Naive B cell (primary cell): ENCODE measurements at regions not wholly inside any gene's neighbourhood (a gene's known extent, or its start where the extent isn't known, plus 50 kb on each side); places are given as distances from the start of the nearest gene placed in this dataset.

Source experiments
- ATAC-seq, 2 donors: fragments of 150-1000 bp; cut with Tn5 transposase; 2 replicates each; pipeline ENCODE4 v1.10.0; 2021; ENCODE audit warnings: low read depth in 2 of 2, mild to moderate bottlenecking in 2 of 2, moderate library complexity in 2 of 2
- DNase-seq: peaks from one replicate; pipeline ENCODE4 v3.0.0; 2022
- H3K27ac Mint-ChIP-seq, 6 donors: one replicate each; pipeline ENCODE4 v1.8.0; 2020 to 2022; ENCODE audit warnings: mild to moderate bottlenecking in 6 of 6, mixed read lengths in 6 of 6, moderate library complexity in 5 of 6, inconsistent platforms in 2 of 6
- H3K27me3 Mint-ChIP-seq, 3 donors: one replicate each; pipeline ENCODE4 v1.8.0; 2021 to 2022; ENCODE audit warnings: mixed read lengths in 3 of 3, mild to moderate bottlenecking in 1 of 3
- H3K36me3 Mint-ChIP-seq, 2 donors: one replicate each; pipeline ENCODE4 v1.8.0; 2020 to 2022; ENCODE audit warnings: mixed read lengths in 2 of 2, inconsistent platforms in 1 of 2, mild to moderate bottlenecking in 1 of 2
- H3K4me1 Mint-ChIP-seq, 3 donors: one replicate each; pipeline ENCODE4 v1.8.0; 2020 to 2022; ENCODE audit warnings: mixed read lengths in 3 of 3, inconsistent platforms in 1 of 3, mild to moderate bottlenecking in 1 of 3, moderate library complexity in 1 of 3
- H3K4me3 Mint-ChIP-seq, 8 donors: one replicate each; pipeline ENCODE4 v1.8.0; 2020 to 2022; ENCODE audit warnings: mild to moderate bottlenecking in 8 of 8, mixed read lengths in 8 of 8, moderate library complexity in 8 of 8, inconsistent platforms in 2 of 8
- H3K9me3 Mint-ChIP-seq, 7 donors: one replicate each; pipeline ENCODE4 v1.8.0; 2020 to 2022; ENCODE audit warnings: mixed read lengths in 7 of 7, mild to moderate bottlenecking in 5 of 7, inconsistent platforms in 2 of 7, moderate library complexity in 1 of 7

DNA sequence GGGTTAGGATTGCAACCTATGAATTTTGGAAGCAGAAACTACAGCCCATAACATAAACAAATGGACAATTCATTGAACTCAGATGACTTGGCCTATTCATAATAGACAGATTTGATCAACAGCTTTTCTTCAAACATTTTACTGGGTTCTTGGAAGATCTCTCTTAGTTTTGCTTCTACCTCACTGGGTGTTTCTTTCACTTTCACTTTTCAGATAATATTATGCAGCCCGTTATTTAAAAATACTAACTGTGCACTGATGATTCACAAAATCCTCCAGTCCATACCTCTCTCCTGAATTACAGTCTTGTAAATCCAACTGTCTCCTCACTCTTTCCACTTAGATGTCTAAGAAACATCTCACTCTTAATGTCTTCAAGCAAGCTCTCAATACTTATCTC lies 183.5 kb upstream of the IRX1 start:
- no peak overlapping the region for H3K4me3 Mint-ChIP-seq
- peaks cover 12 to 40% (median 16%) of the 10 kb centered on the region in 7 donors for H3K9me3 Mint-ChIP-seq
- H3K27ac Mint-ChIP-seq, result no peak overlapping the region
- DNase-seq (no peak), ATAC-seq (no peak)
- no peaks in the 10 kb centered on the region for H3K27me3 Mint-ChIP-seq
- no peaks in the 10 kb centered on the region for H3K36me3 Mint-ChIP-seq
- H3K4me1 Mint-ChIP-seq, result no peaks in the 10 kb centered on the region

DNA sequence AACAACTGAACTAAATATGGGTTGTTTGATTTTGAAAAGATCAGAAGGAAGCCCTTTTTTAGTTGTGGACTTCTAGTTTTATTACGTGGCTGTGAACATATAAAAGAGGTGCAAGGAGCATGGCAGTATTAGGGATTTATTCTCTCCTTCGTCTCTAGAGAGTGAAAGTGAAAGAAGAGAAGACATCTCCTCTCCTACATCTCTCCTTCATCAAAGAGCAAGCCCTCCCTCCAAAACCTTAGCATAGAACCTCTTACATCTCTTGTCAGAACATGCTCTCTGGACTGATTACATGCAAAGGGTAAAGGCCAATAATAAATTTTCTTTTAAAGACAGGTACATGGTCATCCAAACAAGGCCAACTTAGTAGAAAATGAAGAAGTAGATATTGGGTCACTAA lies 184.3 kb upstream of the IRX1 start:
- no peaks in the 10 kb centered on the region for H3K36me3 Mint-ChIP-seq
- no peaks in the 10 kb centered on the region for H3K27me3 Mint-ChIP-seq
- ATAC-seq, result no peak
- no peak overlapping the region for H3K4me3 Mint-ChIP-seq
- H3K4me1 Mint-ChIP-seq, result no peaks in the 10 kb centered on the region
- H3K9me3 Mint-ChIP-seq, result peaks cover 15 to 47% (median 22%) of the 10 kb centered on the region in 7 donors
- no peak for DNase-seq
- H3K27ac Mint-ChIP-seq, result no peak overlapping the region

DNA sequence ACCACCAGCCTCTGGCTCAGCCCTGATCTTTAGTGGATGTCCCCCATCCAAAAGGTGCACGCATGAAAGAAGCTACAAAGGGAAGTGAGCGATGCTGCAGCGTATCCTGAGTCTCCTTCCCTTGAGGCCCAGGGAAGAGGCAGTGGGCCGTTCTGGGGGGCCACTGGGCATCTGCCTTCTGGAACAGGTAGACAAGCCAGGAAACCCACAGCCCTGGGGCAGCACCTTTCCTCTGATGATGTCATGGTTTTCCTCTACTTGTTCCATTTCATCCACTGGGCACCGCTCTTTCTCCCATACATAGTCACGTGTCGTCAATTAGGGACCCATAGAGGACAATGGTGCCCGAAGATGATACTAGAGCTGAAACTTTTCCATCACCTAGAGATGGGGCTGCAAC lies 194.0 kb upstream of the IRX1 start:
- no peak overlapping the region for H3K4me3 Mint-ChIP-seq
- H3K9me3 Mint-ChIP-seq, result peaks cover 7 to 47% (median 22%) of the 10 kb centered on the region in 7 donors
- H3K36me3 Mint-ChIP-seq, result peaks cover 0 to 7% of the 10 kb centered on the region in 2 donors
- H3K4me1 Mint-ChIP-seq, result no peaks in the 10 kb centered on the region
- no peak overlapping the region for H3K27ac Mint-ChIP-seq
- no peaks in the 10 kb centered on the region for H3K27me3 Mint-ChIP-seq
- DNase-seq (no peak), ATAC-seq (no peak)

DNA sequence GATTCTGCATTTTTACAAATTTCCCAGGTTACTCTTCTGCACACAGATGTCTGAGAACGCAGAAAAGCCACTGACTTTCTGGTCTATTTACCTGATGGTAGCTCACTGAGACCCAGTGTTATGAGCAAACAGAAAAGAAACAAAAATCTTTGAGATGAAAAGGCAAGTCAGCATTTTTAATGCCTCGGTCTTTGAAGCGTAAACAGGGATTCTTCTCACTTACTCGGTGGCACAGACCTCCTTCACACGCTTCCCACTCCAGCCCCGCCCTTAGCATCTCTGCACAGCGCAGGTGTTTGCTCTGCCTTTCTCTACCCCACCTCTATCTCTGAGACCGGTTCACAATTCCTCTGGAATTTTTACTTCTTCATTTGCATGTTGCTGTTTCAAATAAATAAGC lies 195.0 kb upstream of the IRX1 start:
- Mint-ChIP-seq H3K27ac (no peak overlapping the region), H3K4me1 (no peaks in the 10 kb centered on the region), H3K4me3 (no peak overlapping the region), H3K36me3 (peaks cover 0 to 7% of the 10 kb centered on the region in 2 donors), H3K9me3 (peaks cover 5 to 37% (median 14%) of the 10 kb centered on the region in 7 donors), H3K27me3 (no peaks in the 10 kb centered on the region)
- ATAC-seq, result no peak
- no peak for DNase-seq

DNA sequence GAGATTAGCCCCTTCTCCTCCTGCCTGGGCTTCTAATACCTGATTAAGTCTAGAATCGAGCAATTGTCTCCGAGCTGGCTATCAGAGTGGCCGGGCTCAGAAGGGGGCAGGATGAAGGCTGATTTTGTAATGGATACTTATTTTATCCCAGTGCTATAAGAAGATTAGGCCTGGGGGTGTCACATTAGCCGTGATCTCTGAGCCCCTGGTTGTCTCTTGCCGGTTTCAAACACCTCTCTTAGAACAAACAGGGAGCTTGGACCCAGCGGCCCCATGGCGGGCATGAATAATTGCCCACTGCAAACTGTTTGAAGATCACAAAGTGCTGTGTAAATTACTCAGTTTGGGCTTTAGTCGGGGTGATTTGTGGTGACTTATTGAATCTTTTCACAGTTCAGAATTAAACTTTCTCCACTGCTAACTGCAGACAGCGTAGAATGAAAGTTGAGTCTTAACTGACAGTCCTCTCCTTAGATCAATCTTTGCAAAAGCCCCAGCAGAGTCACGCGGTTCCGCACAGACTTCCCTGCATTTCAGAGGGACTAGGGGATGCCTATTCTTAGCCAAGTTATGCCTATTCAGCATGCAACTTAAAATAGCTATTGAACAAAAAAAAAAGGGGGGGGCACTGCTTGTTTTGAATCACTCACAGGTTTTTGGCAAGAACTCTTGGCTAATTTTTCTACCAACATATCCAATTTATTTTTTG lies 200.6 kb upstream of the IRX1 start:
- H3K27ac Mint-ChIP-seq, result no peak overlapping the region
- no peaks in the 10 kb centered on the region for H3K27me3 Mint-ChIP-seq
- H3K4me1 Mint-ChIP-seq, result no peaks in the 10 kb centered on the region
- H3K9me3 Mint-ChIP-seq, result peaks cover 7 to 17% (median 12%) of the 10 kb centered on the region in 7 donors
- peaks cover 0 to 7% of the 10 kb centered on the region in 2 donors for H3K36me3 Mint-ChIP-seq
- DNase-seq (no peak), ATAC-seq (no peak)
- H3K4me3 Mint-ChIP-seq, result no peak overlapping the region

DNA sequence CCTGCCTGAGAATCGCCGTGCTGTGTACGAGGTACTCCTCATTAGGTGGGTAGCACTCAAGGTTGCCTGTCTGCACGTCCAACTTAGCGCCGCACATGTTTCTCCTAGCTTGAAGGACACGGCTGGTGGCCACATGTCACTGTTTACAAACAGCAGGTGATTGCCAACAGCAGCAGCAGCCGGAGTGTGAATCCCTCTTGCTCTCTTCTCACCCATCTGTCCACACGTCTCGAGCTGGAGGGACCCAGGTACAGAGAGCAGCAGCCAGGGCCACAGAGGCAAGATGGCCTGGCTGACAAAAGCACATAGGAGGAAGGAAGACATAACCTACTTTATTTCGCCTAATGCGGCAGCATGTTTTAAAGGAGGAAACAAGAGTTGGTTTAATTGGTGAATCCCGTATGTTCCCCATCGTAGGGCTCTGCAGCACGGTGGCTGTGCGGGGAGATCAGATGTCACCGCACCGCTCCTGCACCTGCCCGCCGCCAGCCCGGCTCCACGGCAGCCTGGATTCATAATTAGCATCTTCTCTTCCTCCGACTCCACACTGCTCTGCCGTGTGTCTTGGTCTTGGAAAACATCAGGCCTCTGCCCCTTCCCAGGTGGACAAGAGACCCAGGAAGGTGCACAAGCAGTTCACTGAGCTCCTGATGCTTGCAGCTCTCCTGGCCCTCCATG lies 201.6 kb upstream of the IRX1 start:
- H3K27ac Mint-ChIP-seq, result no peak overlapping the region
- no peaks in the 10 kb centered on the region for H3K4me1 Mint-ChIP-seq
- H3K4me3 Mint-ChIP-seq, result no peak overlapping the region
- H3K36me3 Mint-ChIP-seq, result peaks cover 0 to under 1% of the 10 kb centered on the region in 2 donors
- DNase-seq (no peak), ATAC-seq (no peak)
- peaks cover 0 to 7% (median 4%) of the 10 kb centered on the region in 7 donors for H3K9me3 Mint-ChIP-seq
- H3K27me3 Mint-ChIP-seq, result no peaks in the 10 kb centered on the region

DNA sequence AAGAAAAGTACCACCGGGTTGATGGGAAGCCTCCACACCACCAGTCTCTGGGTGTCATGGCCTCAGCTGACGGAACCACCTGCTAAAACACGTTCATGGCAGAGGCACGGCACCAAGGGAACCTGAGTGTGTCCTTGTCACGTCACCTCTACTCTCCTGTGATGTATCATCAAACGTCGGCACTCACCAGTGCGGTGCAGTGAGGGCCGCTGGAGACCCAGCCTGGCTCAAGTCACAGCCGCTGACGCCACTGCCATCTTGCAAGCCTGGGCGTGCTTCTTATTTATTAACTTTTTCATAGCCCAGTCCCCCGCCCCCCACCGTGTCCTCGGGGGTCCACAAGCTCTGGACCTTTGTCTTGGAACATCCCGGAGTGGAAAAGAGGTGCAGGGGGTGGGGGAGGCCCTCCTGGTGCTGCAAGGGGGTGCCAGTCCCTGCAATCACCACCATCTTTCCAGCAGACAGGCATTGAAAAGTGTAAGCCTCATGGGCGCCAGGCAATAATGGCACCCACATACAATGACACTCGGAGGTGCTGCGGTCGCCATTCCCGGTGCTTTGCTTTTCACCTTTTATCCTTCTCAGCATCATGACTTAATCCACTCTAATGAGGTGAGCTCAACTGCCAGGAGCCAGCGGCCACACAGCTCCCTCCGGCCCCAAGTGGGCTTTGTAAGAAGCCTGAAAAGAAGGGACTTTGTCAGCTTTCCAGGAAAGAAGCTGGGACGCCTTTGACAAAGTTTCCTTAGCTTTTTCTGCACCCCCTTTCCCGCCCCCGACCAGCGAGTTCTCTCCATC lies 202.3 kb upstream of the IRX1 start:
- Mint-ChIP-seq H3K27me3 (no peaks in the 10 kb centered on the region), H3K4me1 (no peaks in the 10 kb centered on the region)

DNA sequence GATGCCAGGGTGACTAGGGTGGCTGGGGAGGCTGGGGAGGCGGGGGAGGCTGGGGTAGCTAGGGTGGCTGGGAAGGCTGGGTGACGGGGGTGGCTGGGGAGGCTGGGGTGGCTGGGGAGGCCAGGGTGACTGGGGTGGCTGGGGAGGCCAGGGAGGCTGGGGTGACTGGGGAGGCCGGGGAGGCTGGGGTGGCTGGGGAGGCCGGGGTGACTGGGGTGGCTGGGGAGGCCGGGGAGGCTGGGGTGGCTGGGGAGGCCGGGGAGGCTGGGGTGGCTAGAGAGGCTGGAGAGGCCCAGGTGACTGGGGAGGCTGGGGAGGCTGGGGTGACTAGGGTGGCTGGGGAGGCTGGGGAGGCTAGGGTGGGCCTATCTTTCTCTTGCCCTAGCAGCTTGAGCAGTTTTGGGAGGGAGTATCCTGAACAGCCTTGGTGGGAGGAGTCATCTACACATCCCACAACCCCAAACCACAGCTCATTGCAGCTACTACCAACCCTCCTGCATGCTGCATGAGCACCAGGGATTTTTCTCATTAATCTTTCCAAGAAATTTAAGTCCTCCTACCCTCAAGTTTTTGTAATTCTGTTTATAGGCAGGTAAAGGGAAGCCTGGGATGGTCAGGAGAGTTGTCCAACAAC lies 203.2 kb upstream of the IRX1 start:
- no peak overlapping the region for H3K4me3 Mint-ChIP-seq
- ATAC-seq (no peak), DNase-seq (no peak)
- H3K27ac Mint-ChIP-seq, result no peak overlapping the region
- no peaks in the 10 kb centered on the region for H3K4me1 Mint-ChIP-seq
- H3K27me3 Mint-ChIP-seq, result no peaks in the 10 kb centered on the region
- H3K9me3 Mint-ChIP-seq, result peaks cover 0 to 7% (median 0%) of the 10 kb centered on the region in 7 donors
- no peaks in the 10 kb centered on the region for H3K36me3 Mint-ChIP-seq

More for the DNA sequence above, 202.3 kb upstream of the IRX1 start:
- ATAC-seq, result no peak
- peaks cover 0 to 6% (median 0%) of the 10 kb centered on the region in 7 donors for H3K9me3 Mint-ChIP-seq
- DNase-seq, result no peak
- H3K4me3 Mint-ChIP-seq, result peak overlapping the region in 1 of 8 donors; percentile 53
- no peak overlapping the region for H3K27ac Mint-ChIP-seq
- H3K36me3 Mint-ChIP-seq, result no peaks in the 10 kb centered on the region

DNA sequence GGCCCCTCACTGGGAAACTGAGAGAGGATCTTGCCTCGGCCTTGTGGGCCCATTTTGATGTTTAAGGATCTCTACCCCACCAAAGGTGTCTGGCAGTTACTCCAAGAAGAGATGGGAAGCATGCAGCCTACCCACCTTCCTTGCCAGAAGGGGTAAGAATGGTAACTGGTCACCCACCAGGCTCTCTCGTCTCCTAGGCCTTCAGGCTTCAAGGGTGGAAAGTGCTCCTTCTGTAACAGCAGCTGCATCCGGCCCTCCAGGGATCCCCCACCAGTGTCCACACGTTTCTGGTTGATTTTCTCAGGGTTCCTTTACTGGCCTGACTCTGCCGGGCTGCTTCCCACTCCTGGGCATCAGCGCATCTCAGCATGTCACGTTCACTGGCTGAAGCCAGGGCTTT lies 204.4 kb upstream of the IRX1 start:
- DNase-seq (no peak), ATAC-seq (no peak)
- Mint-ChIP-seq H3K27me3 (no peaks in the 10 kb centered on the region), H3K27ac (no peak overlapping the region), H3K4me1 (no peaks in the 10 kb centered on the region), H3K36me3 (no peaks in the 10 kb centered on the region), H3K9me3 (peaks cover 0 to 7% (median 0%) of the 10 kb centered on the region in 7 donors), H3K4me3 (no peak overlapping the region)

DNA sequence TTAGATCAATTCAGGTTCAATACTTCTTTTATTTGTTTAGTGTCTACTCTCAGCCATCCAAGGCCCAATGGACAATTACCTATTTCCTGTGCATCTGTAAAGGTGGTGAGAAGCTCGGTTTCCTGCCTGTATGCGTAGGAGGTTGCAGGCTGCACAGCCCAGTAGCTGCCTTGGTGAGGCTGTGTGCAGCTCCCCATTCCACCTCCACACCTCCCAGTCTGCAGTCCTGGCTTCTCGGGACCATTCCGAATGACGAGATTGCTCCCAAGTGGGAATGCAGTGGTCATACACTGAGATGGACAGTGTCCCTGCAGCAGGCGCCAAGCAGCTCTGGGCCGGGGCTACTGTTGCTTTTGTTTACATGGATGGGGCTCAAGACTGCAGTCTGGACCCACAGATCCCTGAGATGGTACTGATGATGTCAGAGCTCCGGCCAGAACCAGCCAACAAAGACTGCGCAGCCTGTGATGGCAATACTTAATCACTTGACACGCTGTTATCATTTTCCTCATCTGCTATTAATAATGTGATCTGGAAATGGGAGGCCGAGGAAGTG lies 206.1 kb upstream of the IRX1 start:
- no peak for ATAC-seq
- Mint-ChIP-seq H3K36me3 (no peaks in the 10 kb centered on the region), H3K9me3 (peaks cover 0 to 9% (median 0%) of the 10 kb centered on the region in 7 donors), H3K27me3 (no peaks in the 10 kb centered on the region), H3K4me1 (no peaks in the 10 kb centered on the region), H3K4me3 (no peak overlapping the region), H3K27ac (no peak overlapping the region)
- no peak for DNase-seq

DNA sequence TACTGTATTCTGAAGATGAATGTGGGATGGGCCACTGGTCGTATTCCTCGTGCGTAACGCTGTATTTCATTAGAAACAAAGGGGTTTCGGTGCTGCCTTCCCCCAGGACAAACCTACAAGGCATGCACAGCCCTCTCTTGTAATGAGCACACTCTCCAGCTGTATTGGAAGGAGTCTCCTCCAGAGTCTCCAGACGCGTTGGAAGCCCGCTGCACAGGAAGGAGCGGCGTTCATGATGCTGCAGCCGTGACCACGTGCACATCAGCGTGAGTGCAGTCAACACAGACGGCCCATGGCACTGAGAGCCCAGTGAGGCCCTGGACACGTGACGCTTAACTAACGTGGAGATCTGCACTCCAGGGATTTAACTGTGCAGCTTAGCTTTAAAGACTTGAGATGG lies 209.0 kb upstream of the IRX1 start:
- DNase-seq, result no peak
- ATAC-seq, result no peak
- Mint-ChIP-seq H3K27ac (no peak overlapping the region), H3K36me3 (no peaks in the 10 kb centered on the region), H3K4me3 (no peak overlapping the region), H3K4me1 (no peaks in the 10 kb centered on the region), H3K27me3 (no peaks in the 10 kb centered on the region), H3K9me3 (peaks cover 3 to 11% (median 7%) of the 10 kb centered on the region in 7 donors)

DNA sequence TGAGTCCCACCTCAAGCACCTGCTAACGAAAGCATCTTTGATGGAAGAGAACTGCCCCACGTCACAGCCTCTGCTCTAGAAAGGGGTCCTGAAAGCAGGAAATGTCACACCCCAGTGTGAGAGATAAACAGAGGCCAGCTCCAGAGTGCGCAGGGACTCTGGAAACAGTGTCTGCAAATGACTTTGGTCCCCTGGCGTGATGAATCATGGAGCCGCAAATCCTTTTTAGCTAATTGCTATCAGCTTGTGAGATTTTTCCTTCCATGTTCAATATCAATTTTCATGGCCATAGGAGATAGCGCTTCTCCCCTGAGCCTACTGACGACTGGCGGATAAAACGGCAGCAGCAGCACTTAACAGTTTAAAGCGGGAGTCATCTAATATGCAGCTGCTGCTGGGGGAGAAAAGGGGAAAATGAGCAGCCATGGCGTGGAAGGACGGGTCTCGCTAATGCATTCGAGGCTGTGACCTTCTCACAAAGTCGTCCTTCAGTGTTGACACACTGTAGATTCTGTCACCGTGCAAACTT lies 209.6 kb upstream of the IRX1 start:
- Mint-ChIP-seq H3K27ac (no peak overlapping the region), H3K9me3 (peaks cover 3 to 11% (median 8%) of the 10 kb centered on the region in 7 donors), H3K4me3 (no peak overlapping the region), H3K36me3 (no peaks in the 10 kb centered on the region), H3K27me3 (no peaks in the 10 kb centered on the region), H3K4me1 (no peaks in the 10 kb centered on the region)
- ATAC-seq (no peak), DNase-seq (no peak)

DNA sequence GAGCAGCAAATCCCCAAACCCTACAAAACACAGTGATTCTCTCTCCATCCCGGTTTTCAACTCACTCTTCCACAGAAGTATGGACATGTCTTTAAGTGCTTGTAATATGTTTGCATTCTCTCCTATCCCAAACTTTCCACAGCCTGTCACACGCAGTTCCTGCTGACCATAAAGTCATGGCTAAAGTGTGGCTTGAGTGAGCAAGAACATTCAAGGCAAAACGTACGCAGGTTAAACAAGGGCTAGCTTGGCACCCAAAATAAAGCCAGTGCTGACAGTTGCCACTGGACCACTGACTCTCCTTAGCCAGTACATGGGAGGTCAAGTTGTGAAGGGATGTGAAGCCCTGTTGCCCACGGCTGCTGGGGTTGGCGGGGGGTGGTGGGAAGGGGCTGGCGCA lies 211.1 kb upstream of the IRX1 start:
- no peak overlapping the region for H3K4me3 Mint-ChIP-seq
- no peaks in the 10 kb centered on the region for H3K4me1 Mint-ChIP-seq
- no peak for ATAC-seq
- H3K27me3 Mint-ChIP-seq, result no peaks in the 10 kb centered on the region
- H3K36me3 Mint-ChIP-seq, result no peaks in the 10 kb centered on the region
- no peak for DNase-seq
- H3K9me3 Mint-ChIP-seq, result peaks cover 4 to 11% (median 8%) of the 10 kb centered on the region in 7 donors
- no peak overlapping the region for H3K27ac Mint-ChIP-seq
